ENCODE measurements at regions not wholly inside any gene's neighbourhood (a gene's known extent, or its start where the extent isn't known, plus 50 kb on each side); places are given as distances from the start of the nearest gene placed in this dataset.

- TF ChIP-seq CTCF (IDR thresholded peaks at IDR 0.05) (no peak), POLR2A (IDR thresholded peaks at IDR 0.05) (no peak)
Observed at GRCh38 chr15:61281328-61281727, 52.2 kb upstream of the RORA start.
